HG02798 (cell line): ENCODE measurements at regions not wholly inside any gene's neighbourhood (a gene's known extent, or its start where the extent isn't known, plus 50 kb on each side); places are given as distances from the start of the nearest gene placed in this dataset.

Experiments
- ATAC-seq: cut with Tn5 transposase; IDR thresholded peaks from one replicate; pipeline ENCODE4 v1.9.1; 2021; ENCODE audit warnings: mild to moderate bottlenecking; ENCODE audit not compliant: unreplicated experiment, poor library complexity

DNA sequence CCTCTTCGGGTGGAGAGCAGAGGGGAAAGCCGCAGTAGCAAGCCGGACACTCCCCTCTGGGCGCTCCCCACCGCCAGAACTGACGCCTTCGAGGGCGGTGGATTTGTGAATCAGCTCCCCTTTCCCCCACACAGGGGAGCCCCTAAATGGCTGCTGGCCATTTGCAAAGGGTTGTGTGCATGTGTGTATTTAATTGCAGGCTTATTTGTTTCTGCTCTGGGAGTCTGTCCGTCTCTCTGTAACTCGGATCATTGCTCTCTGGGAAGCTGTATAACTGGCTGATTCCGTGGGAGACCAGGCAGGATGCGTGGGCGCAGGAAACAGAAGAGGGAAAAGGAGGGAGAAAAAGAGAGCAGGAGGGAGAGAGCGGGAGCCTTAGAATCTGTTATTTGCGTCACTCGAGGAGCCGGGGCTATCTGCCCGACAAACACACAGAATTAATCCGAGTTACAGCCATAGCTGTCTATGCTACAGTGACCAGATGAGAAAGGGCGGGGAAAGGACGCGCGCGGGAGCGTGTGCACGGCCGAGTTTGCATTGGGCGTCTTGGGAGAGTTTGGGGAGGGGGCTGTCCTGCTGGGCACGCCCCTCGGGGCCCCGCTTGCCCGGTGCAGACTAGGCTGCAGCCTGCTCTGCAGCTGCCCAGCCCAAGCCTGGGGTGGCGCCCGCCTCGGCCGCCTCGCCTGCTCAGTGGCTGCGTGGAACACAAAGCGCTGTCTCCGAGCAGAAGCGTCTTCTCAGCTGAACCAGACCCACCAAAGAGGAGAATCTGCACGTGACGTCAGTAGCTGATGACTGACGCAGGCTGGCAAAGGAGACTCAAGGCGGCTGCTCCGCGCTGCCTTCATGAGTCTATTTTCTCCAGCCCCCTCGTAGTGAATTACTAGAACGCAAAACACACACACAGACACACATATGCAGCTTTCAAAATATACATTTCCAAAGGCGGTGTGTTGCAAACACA is 105.3 kb upstream of the HSD17B12 start:
- no peak for ATAC-seq

DNA sequence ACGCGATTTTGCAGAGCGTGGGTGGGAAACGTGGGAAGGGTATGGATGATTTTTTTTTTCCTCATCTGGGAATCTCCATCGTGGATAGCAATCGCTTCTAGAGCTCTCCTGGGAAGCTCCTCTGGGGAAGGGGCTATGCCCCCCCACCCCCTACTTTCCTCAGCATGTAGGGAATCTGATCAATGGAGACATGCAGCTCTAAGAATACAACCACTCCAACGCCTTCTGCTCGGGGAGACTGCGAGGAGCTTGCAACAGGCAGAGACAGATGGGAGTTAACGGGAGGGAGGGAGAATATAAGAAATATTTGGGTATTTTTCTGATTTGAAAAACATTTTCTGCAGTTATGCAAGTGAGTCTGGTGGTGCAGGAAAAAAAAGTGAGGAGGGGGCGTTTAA is 104.6 kb upstream of the HSD17B12 start:
- no peak for ATAC-seq

DNA sequence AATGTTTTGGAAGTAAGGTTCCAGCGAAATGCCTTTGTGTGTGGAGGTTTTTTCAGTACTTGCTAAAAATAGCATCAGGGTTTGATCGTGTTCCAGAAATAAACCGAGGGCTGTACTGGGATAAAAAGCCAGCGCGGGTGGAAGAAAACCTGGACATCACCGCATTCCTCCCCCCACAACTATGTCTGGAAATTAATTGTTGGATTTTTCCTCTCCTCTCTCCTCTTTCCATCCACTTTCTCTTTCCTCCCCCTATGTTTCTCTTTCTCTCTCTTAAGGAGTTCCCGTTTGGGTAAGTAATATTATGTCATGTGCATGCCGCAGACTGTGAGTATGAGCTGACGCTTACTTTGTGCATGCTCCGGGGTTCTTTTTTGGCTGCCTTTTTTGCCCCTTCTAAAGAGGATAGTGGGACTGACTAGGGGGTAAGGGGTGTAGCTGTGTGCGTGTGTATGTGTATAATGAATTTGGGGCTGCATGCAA is 104.2 kb upstream of the HSD17B12 start:
- ATAC-seq = no peak

DNA sequence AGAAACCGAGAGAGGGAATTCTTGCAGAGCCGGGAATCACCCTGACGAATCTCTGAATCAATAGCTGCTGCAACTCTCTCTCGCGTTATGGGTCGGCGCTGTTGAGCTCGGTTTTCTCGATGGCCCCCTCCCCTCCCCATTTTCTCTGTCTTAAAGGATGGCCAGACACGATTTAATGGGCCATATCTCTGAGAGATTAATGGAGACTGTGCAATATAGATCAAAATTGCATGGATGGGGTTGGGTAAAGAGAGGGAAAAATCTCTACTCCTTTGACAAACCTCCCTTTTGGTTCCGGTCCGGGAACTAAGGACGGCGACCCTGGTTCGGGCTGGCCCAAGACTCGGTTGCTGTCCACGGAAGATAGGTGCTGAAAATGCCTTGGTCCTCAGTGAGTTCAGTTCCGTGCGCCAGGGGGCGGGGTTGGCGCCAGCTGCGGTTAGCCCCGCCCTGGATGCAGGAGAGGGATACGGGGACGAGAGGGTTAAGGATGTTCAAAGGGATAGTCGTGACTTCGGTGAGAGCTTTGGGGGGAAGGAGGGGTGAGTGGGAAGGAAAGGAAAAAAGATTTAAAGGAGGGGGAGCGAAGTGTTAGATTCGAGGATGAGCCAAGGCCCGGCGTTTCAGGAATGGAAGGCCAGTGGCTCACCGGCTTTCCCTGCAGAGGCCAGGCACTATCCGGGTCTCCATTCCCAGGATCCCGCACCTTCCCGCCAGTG is 103.6 kb upstream of the HSD17B12 start:
- no peak for ATAC-seq

DNA sequence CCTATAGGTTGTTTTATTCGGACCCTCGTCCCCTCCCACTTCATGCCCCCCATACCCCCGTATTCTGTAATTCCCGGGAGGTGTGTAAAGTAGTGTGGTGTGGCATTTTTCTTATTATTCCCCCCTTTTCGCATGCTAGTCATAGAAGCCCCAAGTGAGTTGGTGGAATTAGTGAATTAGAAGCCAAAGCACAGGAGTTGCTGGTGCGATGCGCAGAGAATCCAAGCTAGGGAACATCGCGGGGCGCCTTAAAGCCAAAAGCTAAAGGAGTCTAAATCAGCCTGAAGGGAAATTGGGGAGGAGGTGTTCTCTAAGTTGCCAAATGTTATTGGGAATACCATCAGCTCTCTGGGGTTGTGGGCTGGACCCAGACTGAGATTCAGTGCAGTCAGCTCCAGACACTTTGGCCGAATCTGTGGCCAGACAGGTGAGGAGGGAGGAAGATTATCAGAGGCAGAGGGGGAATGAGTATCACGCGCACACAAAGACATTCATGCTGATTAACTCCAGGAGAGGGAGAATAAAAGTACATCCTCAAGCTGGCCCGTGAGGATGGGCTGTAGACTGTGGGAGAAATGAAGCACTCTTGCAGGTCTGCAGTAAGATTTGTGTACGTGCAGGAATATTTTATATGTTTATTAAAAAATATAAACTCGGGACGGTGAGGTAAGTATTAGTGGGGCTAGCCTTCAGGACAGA is 102.8 kb upstream of the HSD17B12 start:
- no peak for ATAC-seq

DNA sequence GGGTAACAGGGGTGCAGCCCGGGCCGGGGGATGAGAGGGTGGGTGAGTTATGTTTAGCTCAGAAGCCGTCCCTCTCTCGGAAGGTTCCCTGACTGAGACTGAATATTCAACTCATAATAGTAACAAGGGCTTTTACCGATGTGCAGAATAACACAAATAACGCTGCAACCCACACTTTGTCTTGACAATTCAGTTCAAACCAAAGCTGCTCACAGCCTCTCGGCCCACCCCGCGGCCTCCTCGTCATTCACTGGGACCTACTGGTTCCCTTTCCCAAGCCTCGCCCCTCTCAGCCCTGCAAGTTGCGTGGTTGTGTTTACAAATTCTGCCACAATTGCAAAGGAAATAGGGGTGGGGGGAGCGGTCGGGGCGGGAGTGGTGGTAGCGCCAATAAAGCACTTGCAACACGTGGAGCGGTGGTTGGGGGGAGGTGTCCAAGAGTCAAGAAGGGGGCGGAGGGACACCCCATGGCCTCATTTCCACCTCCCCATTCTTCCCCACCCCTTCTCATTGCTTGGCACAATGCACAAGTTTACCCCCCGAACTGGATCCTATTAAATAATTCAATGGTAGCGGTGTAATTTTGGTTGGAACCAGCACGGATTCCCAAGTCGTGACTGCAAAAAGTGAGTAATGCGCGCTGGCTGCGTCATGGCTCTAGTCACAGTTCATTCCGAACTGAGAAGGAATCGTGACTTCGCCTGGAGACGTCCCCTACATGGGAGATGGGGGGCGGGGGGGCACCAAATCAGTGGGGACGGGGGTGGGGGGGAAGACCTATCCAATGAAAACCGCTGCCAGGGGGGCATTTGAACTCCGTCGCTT is 102.0 kb upstream of the HSD17B12 start:
- no peak for ATAC-seq

DNA sequence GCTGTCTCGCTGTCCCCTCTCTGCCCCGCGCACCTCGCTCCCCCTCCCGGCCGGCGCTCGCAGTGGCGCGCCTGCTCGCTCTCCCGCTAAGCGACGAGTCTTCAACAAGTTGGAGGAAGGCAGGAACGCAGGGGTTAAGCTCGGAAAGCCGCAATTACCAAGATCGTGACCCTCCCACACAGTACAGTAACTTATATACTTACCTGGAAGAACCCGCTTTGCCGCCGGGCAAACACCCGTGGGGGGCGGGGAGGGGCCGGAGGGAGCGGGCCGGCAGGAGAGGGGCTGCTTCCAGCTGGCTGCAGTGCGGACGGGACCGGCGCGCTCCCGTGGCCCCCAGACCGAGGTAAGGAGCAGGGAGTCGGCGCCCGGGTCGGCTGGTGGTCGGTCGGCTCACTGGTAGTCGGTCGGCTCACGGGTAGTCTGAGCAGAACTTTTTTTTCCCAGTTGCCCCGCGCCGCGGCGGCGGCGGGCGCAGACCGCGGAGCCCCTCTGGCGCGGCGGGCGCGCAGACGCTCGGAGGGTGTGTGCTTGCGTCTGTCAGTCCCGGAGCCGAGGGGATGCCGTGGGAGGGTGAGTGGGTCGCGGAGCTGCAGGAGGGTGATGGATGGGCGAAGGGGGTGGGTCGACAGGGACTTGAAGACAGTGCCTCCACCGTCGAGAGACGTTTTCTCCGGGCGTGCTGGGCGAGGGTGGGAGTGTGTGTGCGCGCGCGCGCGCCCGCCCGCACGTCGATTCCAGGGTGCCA is 101.2 kb upstream of the HSD17B12 start:
- peak; percentile 52 for ATAC-seq

DNA sequence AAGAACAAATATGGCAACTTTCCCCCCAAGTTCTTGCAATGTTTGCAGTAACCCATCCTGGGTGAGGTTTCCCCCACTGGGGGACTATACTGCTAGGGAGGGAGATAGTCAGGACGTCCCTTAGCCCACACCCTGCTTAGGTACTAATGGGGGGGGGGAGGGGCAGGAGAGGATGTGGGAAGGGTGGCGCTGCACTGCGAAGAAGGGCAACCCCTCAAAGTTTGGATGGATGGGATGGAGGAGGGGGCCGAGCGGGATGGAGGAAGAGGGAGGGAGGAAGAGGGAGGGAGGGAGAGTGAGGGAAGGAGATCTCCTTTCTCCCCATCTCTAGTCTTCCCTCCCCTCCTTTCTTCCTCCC is 100.6 kb upstream of the HSD17B12 start:
- no peak for ATAC-seq

DNA sequence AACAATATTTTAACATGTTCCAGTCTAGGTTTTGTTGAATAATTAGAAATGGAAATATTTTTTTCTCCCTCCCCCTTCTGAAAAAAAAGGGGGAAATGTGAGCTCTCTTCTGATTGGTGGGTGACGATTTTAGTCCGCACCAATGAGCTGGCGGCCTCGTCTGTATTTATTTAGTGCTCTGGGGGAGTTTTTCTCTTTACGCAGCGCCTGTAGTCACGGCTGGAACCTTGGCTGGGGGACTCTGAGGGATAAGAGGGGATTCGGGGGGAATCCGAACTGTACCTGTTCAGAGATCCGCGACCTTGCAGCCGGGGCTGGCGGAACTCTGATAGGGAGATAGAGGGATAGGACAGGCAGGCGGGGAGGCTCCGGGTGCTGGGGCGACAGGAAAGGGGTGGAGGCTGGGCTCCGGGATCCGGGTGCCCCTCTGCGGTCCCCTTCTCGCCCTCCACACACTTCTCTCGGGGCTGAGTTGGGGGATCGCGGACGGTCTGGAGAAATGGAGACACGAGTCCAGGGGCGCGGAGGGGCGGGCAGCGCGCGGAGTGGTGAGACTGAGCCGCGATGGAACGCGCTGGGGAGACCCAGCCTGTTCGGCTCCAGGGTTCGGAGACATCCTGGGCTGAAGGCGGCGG is 99.7 kb upstream of the HSD17B12 start:
- no peak for ATAC-seq

DNA sequence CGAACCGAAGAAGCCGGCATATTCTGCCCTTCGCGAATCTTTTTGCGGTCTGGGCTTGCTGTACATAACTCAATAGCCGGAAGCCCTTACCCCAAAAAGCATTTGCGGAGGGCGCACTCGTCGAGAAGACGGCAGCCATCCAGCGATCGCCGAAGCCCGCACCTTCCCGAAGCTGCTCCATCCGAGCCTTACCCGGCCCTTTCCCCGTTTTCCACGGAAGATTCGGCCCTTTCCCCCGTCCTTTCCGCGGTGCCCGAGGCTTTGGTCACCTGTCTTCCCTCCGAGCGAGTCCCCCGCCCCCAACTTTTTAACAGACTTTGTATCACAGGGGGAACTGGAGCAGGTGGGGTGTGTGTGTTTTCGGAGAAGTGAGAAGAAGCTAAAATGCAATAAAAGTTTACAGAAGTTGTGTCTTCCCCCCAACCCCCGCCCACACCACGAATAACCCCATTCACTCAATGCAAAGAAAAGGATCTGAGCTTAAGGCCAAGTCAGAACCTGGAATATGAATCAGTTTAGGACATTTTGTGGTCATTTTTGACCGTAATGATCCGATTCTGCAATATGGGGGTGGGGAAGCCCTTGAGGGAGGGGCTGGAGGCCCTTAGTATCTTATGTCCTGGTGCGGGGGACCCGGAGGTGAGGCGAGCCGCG is 99.0 kb upstream of the HSD17B12 start:
- no peak for ATAC-seq

DNA sequence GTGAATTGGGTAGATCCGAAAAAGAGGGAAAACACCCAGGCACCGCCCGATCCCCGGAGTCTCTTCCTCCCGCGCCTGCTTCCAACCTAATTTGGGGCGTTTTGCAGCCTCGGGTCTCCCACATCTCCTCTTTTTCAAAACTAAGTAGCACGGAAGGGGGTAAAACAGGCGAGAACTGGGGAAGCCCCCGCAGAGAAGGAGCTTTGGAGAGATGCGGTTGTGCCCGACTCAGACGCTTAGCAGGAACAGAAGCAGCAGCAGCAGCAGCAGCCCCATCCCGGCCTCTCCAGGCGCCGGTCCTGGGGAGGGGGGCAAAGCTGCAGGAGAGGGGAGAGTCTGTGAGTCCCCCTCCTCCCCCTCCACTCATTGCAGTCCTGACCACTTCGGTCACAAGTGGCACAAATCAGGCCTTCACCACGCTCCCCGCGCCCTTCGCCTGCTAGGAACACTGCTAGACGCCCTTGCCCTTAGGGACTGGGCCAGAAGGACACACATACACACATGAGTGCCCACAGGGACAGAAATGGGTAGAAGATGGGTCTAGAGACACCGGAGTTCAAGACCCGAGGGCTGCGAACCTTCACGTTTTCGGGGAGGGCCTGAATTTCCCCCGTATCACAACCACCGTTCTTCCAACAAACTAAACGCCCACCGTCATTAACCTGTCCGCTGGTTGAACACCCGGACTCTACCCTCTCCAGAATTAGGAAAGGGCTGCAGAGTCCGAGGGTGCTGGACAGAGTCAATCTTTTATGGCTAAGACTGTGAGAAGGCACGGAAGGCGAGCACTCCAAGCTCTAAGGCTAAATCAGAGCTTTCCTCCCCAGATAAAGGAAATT is 98.3 kb upstream of the HSD17B12 start:
- ATAC-seq = no peak

DNA sequence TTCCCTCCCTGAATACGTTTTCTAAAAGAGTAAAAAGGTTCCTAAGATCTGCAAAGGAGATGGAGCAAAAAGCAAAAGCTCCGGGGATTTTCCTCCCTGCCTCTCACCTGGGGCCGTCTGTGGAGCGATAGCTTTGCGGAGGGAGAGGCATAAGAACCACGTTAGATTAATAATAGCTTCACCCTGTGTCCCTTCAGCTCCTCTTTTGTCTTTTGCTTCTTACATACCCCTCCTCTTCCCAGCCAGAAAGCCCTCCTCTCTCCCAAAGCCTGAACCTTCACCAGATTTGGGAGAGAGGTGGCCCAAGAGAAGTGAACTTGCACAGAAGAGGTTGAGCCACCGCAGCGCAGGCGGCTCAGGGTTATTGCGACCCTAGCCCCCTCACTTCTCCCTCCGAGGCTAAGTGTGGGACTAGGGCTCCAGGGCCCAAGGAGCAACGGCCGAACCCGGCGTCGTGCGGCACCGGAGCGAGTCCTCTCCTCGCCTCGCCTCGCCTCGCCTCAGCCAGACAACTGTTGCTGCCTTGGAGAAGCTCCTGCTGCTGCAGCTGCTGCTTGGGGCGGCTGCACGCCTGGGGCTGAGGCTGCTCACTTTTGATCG is 97.6 kb upstream of the HSD17B12 start:
- no peak for ATAC-seq

DNA sequence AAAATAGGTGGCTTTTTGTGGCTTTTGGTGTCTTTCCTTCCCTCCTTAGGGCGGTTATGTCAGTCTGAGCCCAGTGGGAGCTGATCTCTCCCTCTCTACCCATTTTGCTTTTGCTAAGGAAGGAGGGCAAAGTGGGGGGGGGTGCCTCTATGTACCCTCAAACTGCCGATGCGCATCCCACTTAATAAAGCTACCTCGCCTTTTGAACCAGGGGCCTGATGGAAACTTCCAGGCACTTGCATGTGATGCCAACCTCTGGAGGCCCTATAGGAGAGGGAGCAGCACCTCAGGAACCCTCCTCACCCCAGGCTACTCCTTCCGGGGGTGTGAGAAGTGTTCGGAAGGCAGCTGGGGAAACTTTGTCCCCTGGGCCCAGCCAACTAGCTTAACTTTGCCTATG is 97.0 kb upstream of the HSD17B12 start:
- no peak for ATAC-seq

DNA sequence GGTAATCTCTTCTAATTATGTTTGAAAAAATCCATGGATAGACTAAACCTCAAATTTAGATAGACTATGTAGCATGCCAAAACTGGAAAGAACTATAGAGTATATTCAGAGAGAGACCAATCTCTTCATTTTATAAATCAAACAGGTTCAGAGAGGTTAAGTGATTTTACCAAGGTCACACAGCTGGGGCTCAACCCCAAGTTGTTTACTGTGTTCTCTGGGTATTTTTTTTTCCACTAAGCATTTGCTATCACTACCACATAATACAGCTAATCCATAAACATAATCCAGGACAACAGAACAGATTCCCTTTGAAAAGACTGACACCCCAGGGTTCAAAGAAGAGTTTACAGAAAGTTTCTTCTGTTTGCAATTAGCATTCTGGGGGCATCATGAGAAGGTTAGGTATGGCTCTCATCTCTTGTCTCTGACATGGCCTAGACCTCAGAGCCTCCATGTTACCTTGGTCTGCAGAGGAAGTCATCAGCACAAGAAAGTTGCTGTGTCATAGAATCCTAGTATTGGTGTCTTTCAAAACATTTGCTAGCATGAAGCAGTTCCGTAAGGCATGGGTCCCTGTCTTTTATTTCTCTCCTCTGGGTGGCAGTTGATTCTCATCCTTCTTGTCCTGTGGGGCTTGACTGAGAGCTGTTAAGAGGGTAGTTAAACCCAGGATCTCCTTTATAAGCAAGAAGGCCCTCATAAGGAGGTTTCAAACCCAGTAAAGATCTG is 94.5 kb upstream of the HSD17B12 start:
- no peak for ATAC-seq

DNA sequence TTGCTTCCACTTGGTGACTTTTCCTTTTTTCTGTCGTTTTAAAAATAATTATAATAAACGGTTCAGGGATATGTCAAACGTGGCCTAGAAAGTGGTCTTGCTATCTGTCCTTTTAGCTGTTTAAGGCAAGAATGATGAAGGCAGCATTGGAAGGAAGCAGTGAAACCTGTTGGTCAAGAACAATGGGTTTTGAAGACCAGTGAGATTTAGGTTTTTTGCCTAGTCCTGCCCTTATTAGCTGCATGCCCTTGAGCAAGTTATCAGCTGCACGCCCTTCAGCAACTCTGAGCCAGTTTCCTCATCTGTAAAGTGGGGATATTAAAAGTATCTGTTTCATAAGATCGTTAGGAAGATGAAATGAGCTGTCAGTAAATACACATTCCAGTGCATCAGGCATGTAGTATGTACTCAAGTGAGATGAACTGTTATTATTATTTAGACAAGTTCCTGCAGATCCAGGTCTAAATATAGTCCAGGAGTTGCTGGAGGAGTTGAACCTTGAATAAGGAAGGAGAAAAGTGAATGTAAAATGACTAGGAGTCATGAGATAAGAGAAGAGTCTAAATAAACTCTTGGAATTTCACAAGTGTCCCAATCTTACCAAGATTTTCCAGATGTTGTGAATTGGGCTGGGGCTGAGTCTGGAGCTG is 90.8 kb upstream of the HSD17B12 start:
- no peak for ATAC-seq

DNA sequence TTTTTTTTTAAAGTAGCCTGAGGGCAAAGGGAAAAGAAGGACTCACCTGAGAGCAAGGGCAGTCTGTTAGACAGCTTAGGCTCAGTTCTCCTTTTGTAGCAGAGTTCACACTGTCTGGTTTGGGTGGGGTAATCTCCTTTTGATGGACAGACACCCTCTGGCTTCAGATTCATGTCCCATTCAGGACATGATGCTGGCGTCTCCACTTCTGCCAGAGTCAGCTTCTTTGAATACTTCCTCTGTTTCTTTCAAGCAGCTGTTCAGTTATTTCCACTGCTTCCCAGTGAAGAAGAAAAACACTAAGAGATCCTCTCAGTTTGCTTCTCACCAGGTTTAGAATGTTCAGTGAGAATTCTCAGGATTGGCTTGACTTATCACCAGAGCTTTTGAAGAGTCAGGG is 79.0 kb upstream of the HSD17B12 start:
- no peak for ATAC-seq
